Transverse colon (tissue), 4 donors: ENCODE measurements at regions not wholly inside any gene's neighbourhood (a gene's known extent, or its start where the extent isn't known, plus 50 kb on each side); places are given as distances from the start of the nearest gene placed in this dataset.

ENCODE experiments used
- CTCF ChIP-seq, 5 experiments: fragments of 200-600 bp in 3 of 5; fragments of 450-650 bp in 2 of 5; sonication (generic) in 3 of 5; IDR thresholded peaks; 1 replicate in 2 of 5; 2 replicates in 3 of 5; pipeline ENCODE4 v1.5.1; 2016 to 2017; ENCODE audit warnings: antibody characterized with exemption in 5 of 5, inconsistent platforms in 3 of 5, mild to moderate bottlenecking in 2 of 5, moderate library complexity in 1 of 5
- POLR2A ChIP-seq: fragments of 450-650 bp; IDR thresholded peaks from one replicate; pipeline ENCODE4 v1.6.1; 2016; ENCODE audit warnings: antibody characterized with exemption, mild to moderate bottlenecking, moderate library complexity
- POLR2AphosphoS5 ChIP-seq, 3 donors: sonication (generic); formaldehyde crosslinking; IDR thresholded peaks; one replicate each; pipeline ENCODE4 v1.6.1; 2016; ENCODE audit warnings: antibody characterized with exemption in 3 of 3

- TF ChIP-seq CTCF (IDR thresholded peaks at IDR 0.05) (no peak), POLR2AphosphoS5 (IDR thresholded peaks at IDR 0.05) (no peak), POLR2A (no peak)
Measured at GRCh38 chr2:122061831-122062230, 306.4 kb downstream of the TSN start.
